ENCODE measurements at regions not wholly inside any gene's neighbourhood (a gene's known extent, or its start where the extent isn't known, plus 50 kb on each side); places are given as distances from the start of the nearest gene placed in this dataset.

- no peaks in the 10 kb centered on the region for H3K36me3 ChIP-seq
- no peak for TF ChIP-seq Cebpa-rat (IDR thresholded peaks at IDR 0.05)
- H3K4me3 ChIP-seq, result no peak overlapping the region
- H3K9me3 ChIP-seq, result no peaks in the 10 kb centered on the region
- H3K9ac ChIP-seq, result no peak overlapping the region
- H3K27ac ChIP-seq, result no peak overlapping the region
- no peaks in the 10 kb centered on the region for H3K4me1 ChIP-seq
- no peaks in the 10 kb centered on the region for H3K27me3 ChIP-seq
- no peaks in the 10 kb centered on the region for H4K20me1 ChIP-seq
- no peak overlapping the region for H3K4me2 ChIP-seq
Measured at GRCh38 chr5:89211836-89212235, 328.9 kb upstream of the MEF2C start.

GRCh38 chr5:89208811-89209210 is 325.8 kb upstream of the MEF2C start:
- no peak overlapping the region for H3K4me2 ChIP-seq
- H3K27me3 ChIP-seq, result no peaks in the 10 kb centered on the region
- H3K9me3 ChIP-seq, result no peaks in the 10 kb centered on the region
- H3K36me3 ChIP-seq, result no peaks in the 10 kb centered on the region
- H3K27ac ChIP-seq, result no peak overlapping the region
- H3K9ac ChIP-seq, result no peak overlapping the region
- no peaks in the 10 kb centered on the region for H4K20me1 ChIP-seq
- no peak overlapping the region for H3K4me3 ChIP-seq
- no peak for TF ChIP-seq Cebpa-rat (IDR thresholded peaks at IDR 0.05)
- H3K4me1 ChIP-seq, result no peaks in the 10 kb centered on the region

- Histone ChIP-seq H3K9ac (no peak overlapping the region), H3K4me1 (no peaks in the 10 kb centered on the region), H3K36me3 (no peaks in the 10 kb centered on the region), H3K4me2 (no peak overlapping the region), H3K9me3 (no peaks in the 10 kb centered on the region), H4K20me1 (no peaks in the 10 kb centered on the region), H3K4me3 (no peak overlapping the region), H3K27ac (no peak overlapping the region), H3K27me3 (no peaks in the 10 kb centered on the region)
- no peak for TF ChIP-seq Cebpa-rat (IDR thresholded peaks at IDR 0.05)
Measured at GRCh38 chr5:89208392-89208791, 325.4 kb upstream of the MEF2C start.

- H3K4me3 ChIP-seq, result no peak overlapping the region
- H3K36me3 ChIP-seq, result no peaks in the 10 kb centered on the region
- no peak overlapping the region for H3K27ac ChIP-seq
- no peak overlapping the region for H3K9ac ChIP-seq
- H3K9me3 ChIP-seq, result peaks cover 7% of the 10 kb centered on the region
- no peaks in the 10 kb centered on the region for H3K4me1 ChIP-seq
- H3K4me2 ChIP-seq, result no peak overlapping the region
- TF ChIP-seq Cebpa-rat (IDR thresholded peaks at IDR 0.05), result no peak
- no peaks in the 10 kb centered on the region for H3K27me3 ChIP-seq
- no peaks in the 10 kb centered on the region for H4K20me1 ChIP-seq
Measured at GRCh38 chr5:89204756-89205155, 321.8 kb upstream of the MEF2C start.

- H3K4me1 ChIP-seq, result no peaks in the 10 kb centered on the region
- no peaks in the 10 kb centered on the region for H3K36me3 ChIP-seq
- H3K9ac ChIP-seq, result no peak overlapping the region
- no peak for TF ChIP-seq Cebpa-rat (IDR thresholded peaks at IDR 0.05)
- no peaks in the 10 kb centered on the region for H3K27me3 ChIP-seq
- peaks cover 16% of the 10 kb centered on the region for H3K9me3 ChIP-seq
- no peak overlapping the region for H3K4me3 ChIP-seq
- no peak overlapping the region for H3K27ac ChIP-seq
- no peaks in the 10 kb centered on the region for H4K20me1 ChIP-seq
- H3K4me2 ChIP-seq, result no peak overlapping the region
Measured at GRCh38 chr5:89203611-89204010, 320.6 kb upstream of the MEF2C start.

- Histone ChIP-seq H3K4me2 (no peak overlapping the region), H3K4me3 (no peak overlapping the region), H3K27me3 (no peaks in the 10 kb centered on the region), H3K4me1 (no peaks in the 10 kb centered on the region), H3K9ac (no peak overlapping the region), H3K27ac (no peak overlapping the region), H4K20me1 (no peaks in the 10 kb centered on the region), H3K9me3 (peaks cover 33% of the 10 kb centered on the region), H3K36me3 (no peaks in the 10 kb centered on the region)
- TF ChIP-seq Cebpa-rat (IDR thresholded peaks at IDR 0.05), result no peak
Measured at GRCh38 chr5:89200899-89201298, 317.9 kb upstream of the MEF2C start.

- Histone ChIP-seq H3K27ac (no peak overlapping the region), H3K4me3 (no peak overlapping the region), H3K27me3 (no peaks in the 10 kb centered on the region), H3K36me3 (no peaks in the 10 kb centered on the region), H3K9ac (no peak overlapping the region), H4K20me1 (no peaks in the 10 kb centered on the region), H3K4me1 (no peaks in the 10 kb centered on the region), H3K9me3 (peaks cover 33% of the 10 kb centered on the region), H3K4me2 (no peak overlapping the region)
- TF ChIP-seq Cebpa-rat (IDR thresholded peaks at IDR 0.05), result no peak
Measured at GRCh38 chr5:89199306-89199705, 316.3 kb upstream of the MEF2C start.

GRCh38 chr5:89191374-89191773 is 308.4 kb upstream of the MEF2C start:
- no peak for TF ChIP-seq Cebpa-rat (IDR thresholded peaks at IDR 0.05)
- no peaks in the 10 kb centered on the region for H3K4me1 ChIP-seq
- H3K9me3 ChIP-seq, result no peaks in the 10 kb centered on the region; the same call in 1 of the 2 replicates
- H3K4me3 ChIP-seq, result no peak overlapping the region
- H3K27ac ChIP-seq, result no peak overlapping the region
- no peaks in the 10 kb centered on the region for H4K20me1 ChIP-seq
- no peaks in the 10 kb centered on the region for H3K27me3 ChIP-seq
- no peak overlapping the region for H3K4me2 ChIP-seq
- H3K36me3 ChIP-seq, result no peaks in the 10 kb centered on the region
- no peak overlapping the region for H3K9ac ChIP-seq

GRCh38 chr5:89190515-89191265 is 307.7 kb upstream of the MEF2C start:
- no peak overlapping the region for H3K4me3 ChIP-seq
- H3K4me1 ChIP-seq, result no peaks in the 10 kb centered on the region
- H3K27me3 ChIP-seq, result no peaks in the 10 kb centered on the region
- H3K9me3 ChIP-seq, result no peaks in the 10 kb centered on the region; the same call in 1 of the 2 replicates
- no peaks in the 10 kb centered on the region for H4K20me1 ChIP-seq
- H3K27ac ChIP-seq, result no peak overlapping the region
- H3K9ac ChIP-seq, result no peak overlapping the region
- TF ChIP-seq Cebpa-rat (IDR thresholded peaks at IDR 0.05), result no peak
- H3K4me2 ChIP-seq, result no peak overlapping the region
- H3K36me3 ChIP-seq, result no peaks in the 10 kb centered on the region

GRCh38 chr5:89187883-89188465 is 305.0 kb upstream of the MEF2C start:
- Histone ChIP-seq H3K36me3 (no peaks in the 10 kb centered on the region), H3K9ac (no peak overlapping the region)

More at GRCh38 chr5:89187883-89188465, 305.0 kb upstream of the MEF2C start:
- no peak overlapping the region for H3K4me2 ChIP-seq
- no peak overlapping the region for H3K27ac ChIP-seq
- no peaks in the 10 kb centered on the region for H3K9me3 ChIP-seq
- no peak overlapping the region for H3K4me3 ChIP-seq
- TF ChIP-seq Cebpa-rat (IDR thresholded peaks at IDR 0.05), result no peak
- no peaks in the 10 kb centered on the region for H3K4me1 ChIP-seq
- H4K20me1 ChIP-seq, result no peaks in the 10 kb centered on the region
- H3K27me3 ChIP-seq, result no peaks in the 10 kb centered on the region
